Endothelial cell of umbilical vein (primary cell): ENCODE measurements at regions not wholly inside any gene's neighbourhood (a gene's known extent, or its start where the extent isn't known, plus 50 kb on each side); places are given as distances from the start of the nearest gene placed in this dataset.

ENCODE experiments used
- BruUV-seq: library from RNA; stranded (reverse); fragments of 400-500 nt; replicated peaks from 2 replicates; lab custom pipeline; 2021; lab: Mats Ljungman, UMichigan
- CTCF ChIA-PET: fragments of 300-600, 350-600 bp; sonication (Branson Sonifier 250); formaldehyde crosslinking; loops from one replicate; lab custom pipeline; 2021; ENCODE audit warnings: antibody characterized with exemption, inconsistent platforms; lab: Charles Lee
- POLR2A ChIA-PET: fragments of 300-600, 350-600 bp; sonication (Branson Sonifier 250); formaldehyde crosslinking; loops from one replicate; lab custom pipeline; 2021; ENCODE audit warnings: antibody characterized with exemption, inconsistent platforms; lab: Charles Lee
- DNase-seq: peaks from one replicate; pipeline ENCODE4 v3.0.0-alpha.2; 2011; ENCODE audit warnings: low read depth, low spot score
- FAIRE-seq: peaks from 2 replicates; lab custom pipeline; 2011; peaks lifted over from hg19 to GRCh38; lab: Jason Lieb, UNC
- H2AFZ ChIP-seq: 2 replicates; pipeline ENCODE4 v1.6.0; 2012; ENCODE audit warnings: low read depth, low read length, control low read depth, inconsistent platforms
- H3K27ac ChIP-seq: 2 replicates; pipeline ENCODE4 v1.5.1; 2011; ENCODE audit warnings: low read depth, mild to moderate bottlenecking, control low read depth, low read length, moderate library complexity; ENCODE audit not compliant: insufficient read depth
- H3K27me3 ChIP-seq, 2 experiments: 2 replicates each; pipeline versions ENCODE4 v1.6.0 to v1.6.1; 2011; ENCODE audit warnings: low read length in 2 of 2, mixed read lengths in 1 of 2; ENCODE audit not compliant: control insufficient read depth in 2 of 2, insufficient read depth in 2 of 2
- H3K36me3 ChIP-seq, 2 experiments: 2 replicates in 1 of 2; 3 replicates in 1 of 2; pipeline ENCODE4 v1.5.1; 2011; ENCODE audit warnings: low read length in 2 of 2, mild to moderate bottlenecking in 1 of 2, moderate library complexity in 1 of 2; ENCODE audit not compliant: control insufficient read depth in 2 of 2, insufficient read depth in 2 of 2; ENCODE audit errors: extremely low read depth in 1 of 2
- H3K4me1 ChIP-seq: 3 replicates; pipeline ENCODE4 v1.5.1; 2011; ENCODE audit warnings: mild to moderate bottlenecking, low read length; ENCODE audit not compliant: control insufficient read depth, insufficient read depth; ENCODE audit errors: extremely low read depth
- H3K4me2 ChIP-seq: 2 replicates; pipeline ENCODE4 v1.6.1; 2011; ENCODE audit warnings: low read length, control low read depth, mixed read lengths; ENCODE audit not compliant: insufficient read depth
- H3K4me3 ChIP-seq, 3 experiments: fragments of 200-600 bp in 1 of 3; sonication (generic), shearing (Covaris generic) in 1 of 3; replicated peaks in 1 of 3; 2 replicates each; pipeline ENCODE4 v1.5.1; 2011 to 2016; ENCODE audit warnings: control low read depth in 3 of 3, low read length in 3 of 3, mild to moderate bottlenecking in 2 of 3, inconsistent platforms in 1 of 3, low read depth in 1 of 3, moderate library complexity in 1 of 3; ENCODE audit not compliant: insufficient read depth in 1 of 3
- H3K79me2 ChIP-seq: 2 replicates; pipeline ENCODE4 v1.6.0; 2012; ENCODE audit warnings: low read length, inconsistent platforms; ENCODE audit not compliant: control insufficient read depth, insufficient read depth
- H3K9ac ChIP-seq: replicated peaks from 2 replicates; pipeline ENCODE3; 2011; ENCODE audit warnings: low read length, control low read depth; ENCODE audit not compliant: insufficient read depth; ENCODE audit errors: extremely low read depth
- H3K9me1 ChIP-seq: replicated peaks from 3 replicates; pipeline ENCODE4 v1.6.0; 2011; ENCODE audit warnings: mild to moderate bottlenecking, low read length; ENCODE audit not compliant: control insufficient read depth, insufficient read depth; ENCODE audit errors: extremely low read depth
- H3K9me3 ChIP-seq: replicated peaks from 2 replicates; pipeline ENCODE4 v1.5.1; 2012; ENCODE audit warnings: low read length, inconsistent platforms; ENCODE audit not compliant: control insufficient read depth, insufficient read depth
- H4K20me1 ChIP-seq: replicated peaks from 2 replicates; pipeline ENCODE3; 2011; ENCODE audit warnings: mild to moderate bottlenecking, low read length; ENCODE audit not compliant: control insufficient read depth, insufficient read depth; ENCODE audit errors: extremely low read depth
- CTCF ChIP-seq, 2 donors: IDR thresholded peaks; 1 replicate in 1 of 2; 2 replicates in 1 of 2; pipeline ENCODE4 v1.5.1; 2011; ENCODE audit warnings: low read length in 2 of 2, mild to moderate bottlenecking in 2 of 2, moderate library complexity in 2 of 2, control low read depth in 1 of 2, inconsistent platforms in 1 of 2, low read depth in 1 of 2; ENCODE audit not compliant: insufficient read depth in 1 of 2; ENCODE audit errors: extremely low read depth in 1 of 2
- JUN ChIP-seq: IDR thresholded peaks from 2 replicates; pipeline ENCODE4 v1.6.1; 2011; ENCODE audit warnings: borderline replicate concordance, low read depth; ENCODE audit not compliant: insufficient read length, insufficient read depth
- MAX ChIP-seq: IDR thresholded peaks from 2 replicates; pipeline ENCODE4 v1.6.1; 2011; ENCODE audit not compliant: insufficient read depth, insufficient read length
- MYC ChIP-seq: IDR thresholded peaks from one replicate; pipeline ENCODE4 v1.6.1; 2011; ENCODE audit warnings: mild to moderate bottlenecking, low read depth, low read length
- POLR2A ChIP-seq: IDR thresholded peaks from 2 replicates; pipeline ENCODE4 v1.6.1; 2012; ENCODE audit warnings: low read depth, mild to moderate bottlenecking, control low read depth, low read length
- POLR2AphosphoS5 ChIP-seq: IDR thresholded peaks from 2 replicates; pipeline ENCODE4 v1.6.1; 2012; ENCODE audit warnings: low read depth, mild to moderate bottlenecking, control low read depth, low read length, moderate library complexity; ENCODE audit not compliant: insufficient read depth
- dilution Hi-C: fragments of 300-500 bp; cut with MboI; formaldehyde crosslinking; loops from one replicate; pipeline ENCODE4 v1.15.0; 2019; ENCODE audit warnings: low sequenced_read_pairs; ENCODE audit not compliant: extremely low pct_ligation_motif_present
- intact Hi-C: fragments of 100-400 bp; cut with micrococcal nuclease; formaldehyde crosslinking; loops from one replicate; pipeline ENCODE4 v1.10.0; 2022

GRCh38 chr9:88219601-88220000 is 81.3 kb upstream of the SPATA31C2 start:
- CTCF ChIA-PET = no interaction called here
- H3K9me3 ChIP-seq = no peaks in the 10 kb centered on the region
- intact Hi-C loops = no loop called here

More at GRCh38 chr9:88219601-88220000, 81.3 kb upstream of the SPATA31C2 start:
- no peak overlapping the region for H3K9ac ChIP-seq
- POLR2A ChIA-PET = no interaction called here
- no peaks in the 10 kb centered on the region for H3K79me2 ChIP-seq
- H3K36me3 ChIP-seq = no peaks in the 10 kb centered on the region
- dilution Hi-C loops = no loop called here
- DNase-seq = no peak
- H3K27me3 ChIP-seq = no peaks in the 10 kb centered on the region
- no peak overlapping the region for H3K27ac ChIP-seq
- H2AFZ ChIP-seq = no peak overlapping the region
- no peak overlapping the region for H3K4me2 ChIP-seq
- TF ChIP-seq POLR2AphosphoS5 (no peak), MYC (no peak), CTCF (IDR thresholded peaks at IDR 0.05; ENCODE audit: extremely low read depth in 1 of 2, insufficient read depth in 1 of 2, low read depth in 1 of 2, low read length in 2 of 2) (no peak), POLR2A (no peak), MAX (no peak), JUN (no peak)
- no TSS peak for BruUV-seq
- no peak overlapping the region for H3K4me3 ChIP-seq
- H3K9me1 ChIP-seq = no peaks in the 10 kb centered on the region
- no peak for FAIRE-seq
- H4K20me1 ChIP-seq = no peaks in the 10 kb centered on the region
- H3K4me1 ChIP-seq = no peaks in the 10 kb centered on the region
